ENCODE measurements at regions not wholly inside any gene's neighbourhood (a gene's known extent, or its start where the extent isn't known, plus 50 kb on each side); places are given as distances from the start of the nearest gene placed in this dataset.

GRCh38 chr10:113446739-113447138 lies 106.1 kb upstream of the HABP2 start:
- no peak for DNase-seq

GRCh38 chr10:113447278-113447677 lies 105.6 kb upstream of the HABP2 start:
- no peak for DNase-seq

- no peak for DNase-seq
Observed at GRCh38 chr10:113449006-113449695, 103.7 kb upstream of the HABP2 start.

- DNase-seq = no peak
Observed at GRCh38 chr10:113450046-113450804, 102.6 kb upstream of the HABP2 start.

- no peak for DNase-seq
Observed at GRCh38 chr10:113450906-113451305, 101.9 kb upstream of the HABP2 start.

- no peak for DNase-seq
Observed at GRCh38 chr10:113452146-113452845, 100.6 kb upstream of the HABP2 start.

- no peak for DNase-seq
Observed at GRCh38 chr10:113453351-113453750, 99.5 kb upstream of the HABP2 start.

- peak; percentile 37 for DNase-seq
Observed at GRCh38 chr10:113454341-113455061, 98.4 kb upstream of the HABP2 start.

GRCh38 chr10:113455947-113456346 lies 96.9 kb upstream of the HABP2 start:
- no peak for DNase-seq

GRCh38 chr10:113456741-113457140 lies 96.1 kb upstream of the HABP2 start:
- no peak for DNase-seq

- no peak for DNase-seq
Observed at GRCh38 chr10:113457408-113457807, 95.4 kb upstream of the HABP2 start.

- DNase-seq = no peak
Observed at GRCh38 chr10:113458451-113458850, 94.4 kb upstream of the HABP2 start.

GRCh38 chr10:113458944-113459343 lies 93.9 kb upstream of the HABP2 start:
- no peak for DNase-seq

- DNase-seq = no peak
Observed at GRCh38 chr10:113459626-113460280, 93.1 kb upstream of the HABP2 start.

- DNase-seq = no peak
Observed at GRCh38 chr10:113463083-113463482, 89.8 kb upstream of the HABP2 start.

GRCh38 chr10:113463777-113464176 lies 89.1 kb upstream of the HABP2 start:
- DNase-seq = peak; percentile 72

GRCh38 chr10:113469796-113470195 lies 83.1 kb upstream of the HABP2 start:
- peak; percentile 34 for DNase-seq

- DNase-seq = no peak
Observed at GRCh38 chr10:113470372-113471240, 82.2 kb upstream of the HABP2 start.

GRCh38 chr10:113471241-113471996 lies 81.4 kb upstream of the HABP2 start:
- no peak for DNase-seq

GRCh38 chr10:113473011-113473410 lies 79.8 kb upstream of the HABP2 start:
- peak; percentile 49 for DNase-seq

GRCh38 chr10:113473851-113474250 lies 79.0 kb upstream of the HABP2 start:
- DNase-seq = peak; percentile 89

Measured in fibroblast of skin of right quadriceps (primary cell).